ENCODE measurements at regions not wholly inside any gene's neighbourhood (a gene's known extent, or its start where the extent isn't known, plus 50 kb on each side); places are given as distances from the start of the nearest gene placed in this dataset.

DNA sequence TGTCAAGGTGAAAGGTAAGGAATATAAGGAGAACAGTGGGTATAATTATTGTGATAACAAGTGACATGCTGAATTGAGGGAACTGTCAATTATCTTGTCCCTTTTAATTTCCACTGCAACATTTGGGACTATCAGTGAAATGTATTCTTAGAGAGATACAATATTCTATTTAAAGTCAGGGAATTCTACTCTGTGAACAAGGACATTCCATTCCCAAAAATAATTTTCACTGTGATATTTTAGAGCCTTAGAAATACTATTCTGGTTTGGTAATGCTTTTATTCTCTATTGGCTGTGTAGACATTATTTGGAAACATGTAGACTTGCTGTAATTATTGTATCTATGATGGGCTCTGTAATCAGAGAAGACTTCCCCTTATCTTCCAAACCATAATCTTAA lies 248.0 kb upstream of the PCSK5 start:
- H3K27me3 ChIP-seq (ENCODE audit: insufficient read depth), result no peaks in the 10 kb centered on the region
- no peak overlapping the region for H3K4me2 ChIP-seq
- no peak for DNase-seq
- H3K36me3 ChIP-seq (replicated peaks in 1 of 2; ENCODE audit: control insufficient read depth in 1 of 2, insufficient read depth in 2 of 2, low read length in 1 of 2), result no peaks in the 10 kb centered on the region
- no peak overlapping the region for H3K27ac ChIP-seq (ENCODE audit: low read depth in 2 of 2, low read length in 1 of 2)
- no peak overlapping the region for H3K4me3 ChIP-seq (ENCODE audit: low read depth in 2 of 2, low read length in 1 of 2)
- H3K79me2 ChIP-seq (ENCODE audit: insufficient read depth), result no peaks in the 10 kb centered on the region
- no peak overlapping the region for H2AFZ ChIP-seq (ENCODE audit: low read depth)
- TF ChIP-seq MEF2A (IDR thresholded peaks at IDR 0.05; ENCODE audit: borderline replicate concordance, low read depth) (no peak), ELF1 (IDR thresholded peaks at IDR 0.05) (no peak), EZH2phosphoT487 (IDR thresholded peaks at IDR 0.05; ENCODE audit: borderline replicate concordance, low read depth) (no peak), POLR2AphosphoS5 (IDR thresholded peaks at IDR 0.05; ENCODE audit: low read depth, low read length) (no peak), MXI1 (IDR thresholded peaks at IDR 0.05; ENCODE audit: low read depth, low read length) (no peak), GABPA (IDR thresholded peaks at IDR 0.05; ENCODE audit: low read depth) (no peak), NRF1 (IDR thresholded peaks at IDR 0.05; ENCODE audit: low read depth, low read length) (no peak), TEAD4 (IDR thresholded peaks at IDR 0.05; ENCODE audit: borderline replicate concordance, insufficient read depth) (no peak)
- TF ChIP-seq, protein P1, sequence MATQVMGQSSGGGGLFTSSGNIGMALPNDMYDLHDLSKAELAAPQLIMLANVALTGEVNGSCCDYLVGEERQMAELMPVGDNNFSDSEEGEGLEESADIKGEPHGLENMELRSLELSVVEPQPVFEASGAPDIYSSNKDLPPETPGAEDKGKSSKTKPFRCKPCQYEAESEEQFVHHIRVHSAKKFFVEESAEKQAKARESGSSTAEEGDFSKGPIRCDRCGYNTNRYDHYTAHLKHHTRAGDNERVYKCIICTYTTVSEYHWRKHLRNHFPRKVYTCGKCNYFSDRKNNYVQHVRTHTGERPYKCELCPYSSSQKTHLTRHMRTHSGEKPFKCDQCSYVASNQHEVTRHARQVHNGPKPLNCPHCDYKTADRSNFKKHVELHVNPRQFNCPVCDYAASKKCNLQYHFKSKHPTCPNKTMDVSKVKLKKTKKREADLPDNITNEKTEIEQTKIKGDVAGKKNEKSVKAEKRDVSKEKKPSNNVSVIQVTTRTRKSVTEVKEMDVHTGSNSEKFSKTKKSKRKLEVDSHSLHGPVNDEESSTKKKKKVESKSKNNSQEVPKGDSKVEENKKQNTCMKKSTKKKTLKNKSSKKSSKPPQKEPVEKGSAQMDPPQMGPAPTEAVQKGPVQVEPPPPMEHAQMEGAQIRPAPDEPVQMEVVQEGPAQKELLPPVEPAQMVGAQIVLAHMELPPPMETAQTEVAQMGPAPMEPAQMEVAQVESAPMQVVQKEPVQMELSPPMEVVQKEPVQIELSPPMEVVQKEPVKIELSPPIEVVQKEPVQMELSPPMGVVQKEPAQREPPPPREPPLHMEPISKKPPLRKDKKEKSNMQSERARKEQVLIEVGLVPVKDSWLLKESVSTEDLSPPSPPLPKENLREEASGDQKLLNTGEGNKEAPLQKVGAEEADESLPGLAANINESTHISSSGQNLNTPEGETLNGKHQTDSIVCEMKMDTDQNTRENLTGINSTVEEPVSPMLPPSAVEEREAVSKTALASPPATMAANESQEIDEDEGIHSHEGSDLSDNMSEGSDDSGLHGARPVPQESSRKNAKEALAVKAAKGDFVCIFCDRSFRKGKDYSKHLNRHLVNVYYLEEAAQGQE (IDR thresholded peaks at IDR 0.05; ENCODE audit: low read depth, low read length), result no peak
- TF ChIP-seq, protein P2, sequence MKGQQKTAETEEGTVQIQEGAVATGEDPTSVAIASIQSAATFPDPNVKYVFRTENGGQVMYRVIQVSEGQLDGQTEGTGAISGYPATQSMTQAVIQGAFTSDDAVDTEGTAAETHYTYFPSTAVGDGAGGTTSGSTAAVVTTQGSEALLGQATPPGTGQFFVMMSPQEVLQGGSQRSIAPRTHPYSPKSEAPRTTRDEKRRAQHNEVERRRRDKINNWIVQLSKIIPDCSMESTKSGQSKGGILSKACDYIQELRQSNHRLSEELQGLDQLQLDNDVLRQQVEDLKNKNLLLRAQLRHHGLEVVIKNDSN (IDR thresholded peaks at IDR 0.05; ENCODE audit: borderline replicate concordance, low read depth), result no peak
- no peaks in the 10 kb centered on the region for H4K20me1 ChIP-seq (ENCODE audit: insufficient read depth)
- POLR2A ChIA-PET, result no interaction called here
- CTCF ChIA-PET, result no interaction called here
- no peak overlapping the region for H3K9ac ChIP-seq
- H3K9me3 ChIP-seq, result no peaks in the 10 kb centered on the region
- no peaks in the 10 kb centered on the region for H3K9me2 ChIP-seq
- H3F3A ChIP-seq (replicated peaks; ENCODE audit: insufficient read depth), result no peaks in the 10 kb centered on the region
- no peaks in the 10 kb centered on the region for H3K4me1 ChIP-seq (ENCODE audit: control insufficient read depth in 1 of 2, insufficient read depth in 2 of 2, low read depth in 1 of 2, low read length in 1 of 2)

DNA sequence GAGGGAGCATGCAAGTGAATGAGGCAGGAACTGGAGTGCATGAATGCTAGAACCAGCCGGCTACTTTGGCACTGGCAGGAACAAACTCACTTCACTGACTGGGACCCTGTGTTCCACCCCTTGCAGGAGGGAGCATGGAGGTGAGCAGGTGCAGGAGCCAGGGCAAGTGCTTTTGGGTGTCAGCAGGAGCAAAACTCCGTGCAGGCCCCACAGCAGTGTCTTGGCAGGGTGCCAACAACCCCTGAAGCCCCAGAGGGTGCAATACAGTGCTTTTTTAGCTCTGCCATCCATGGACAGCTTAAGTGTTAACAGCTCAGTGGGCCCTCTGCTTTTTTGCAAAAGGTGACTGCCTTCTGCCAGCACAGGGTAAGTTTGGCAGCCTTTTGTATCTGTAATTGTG lies 245.8 kb upstream of the PCSK5 start:
- Histone ChIP-seq H3K27me3 (ENCODE audit: insufficient read depth) (no peaks in the 10 kb centered on the region), H3K4me2 (no peak overlapping the region), H3K27ac (ENCODE audit: low read depth in 2 of 2, low read length in 1 of 2) (no peak overlapping the region), H3K9me2 (no peaks in the 10 kb centered on the region), H3F3A (replicated peaks; ENCODE audit: insufficient read depth) (no peaks in the 10 kb centered on the region), H4K20me1 (ENCODE audit: insufficient read depth) (no peaks in the 10 kb centered on the region), H3K4me3 (ENCODE audit: low read depth in 2 of 2, low read length in 1 of 2) (no peak overlapping the region), H3K36me3 (replicated peaks in 1 of 2; ENCODE audit: control insufficient read depth in 1 of 2, insufficient read depth in 2 of 2, low read length in 1 of 2) (no peaks in the 10 kb centered on the region), H3K9ac (no peak overlapping the region), H3K79me2 (ENCODE audit: insufficient read depth) (no peaks in the 10 kb centered on the region), H2AFZ (ENCODE audit: low read depth) (no peak overlapping the region), H3K4me1 (ENCODE audit: control insufficient read depth in 1 of 2, insufficient read depth in 2 of 2, low read depth in 1 of 2, low read length in 1 of 2) (no peaks in the 10 kb centered on the region), H3K9me3 (no peaks in the 10 kb centered on the region)
- ChIA-PET CTCF (no interaction called here), POLR2A (no interaction called here)
- TF ChIP-seq JUND (IDR thresholded peaks at IDR 0.05), result no peak
- TF ChIP-seq, protein P3, sequence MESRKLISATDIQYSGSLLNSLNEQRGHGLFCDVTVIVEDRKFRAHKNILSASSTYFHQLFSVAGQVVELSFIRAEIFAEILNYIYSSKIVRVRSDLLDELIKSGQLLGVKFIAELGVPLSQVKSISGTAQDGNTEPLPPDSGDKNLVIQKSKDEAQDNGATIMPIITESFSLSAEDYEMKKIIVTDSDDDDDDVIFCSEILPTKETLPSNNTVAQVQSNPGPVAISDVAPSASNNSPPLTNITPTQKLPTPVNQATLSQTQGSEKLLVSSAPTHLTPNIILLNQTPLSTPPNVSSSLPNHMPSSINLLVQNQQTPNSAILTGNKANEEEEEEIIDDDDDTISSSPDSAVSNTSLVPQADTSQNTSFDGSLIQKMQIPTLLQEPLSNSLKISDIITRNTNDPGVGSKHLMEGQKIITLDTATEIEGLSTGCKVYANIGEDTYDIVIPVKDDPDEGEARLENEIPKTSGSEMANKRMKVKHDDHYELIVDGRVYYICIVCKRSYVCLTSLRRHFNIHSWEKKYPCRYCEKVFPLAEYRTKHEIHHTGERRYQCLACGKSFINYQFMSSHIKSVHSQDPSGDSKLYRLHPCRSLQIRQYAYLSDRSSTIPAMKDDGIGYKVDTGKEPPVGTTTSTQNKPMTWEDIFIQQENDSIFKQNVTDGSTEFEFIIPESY (IDR thresholded peaks at IDR 0.05; ENCODE audit: borderline replicate concordance, low read depth), result no peak
- TF ChIP-seq, protein P1 (IDR thresholded peaks at IDR 0.05; ENCODE audit: low read depth, low read length), result no peak
- TF ChIP-seq TEAD4 (IDR thresholded peaks at IDR 0.05; ENCODE audit: borderline replicate concordance, insufficient read depth), result no peak
- no peak for TF ChIP-seq CHD2 (IDR thresholded peaks at IDR 0.05; ENCODE audit: low read length, partially characterized antibody)
- no peak for TF ChIP-seq POLR2AphosphoS5 (IDR thresholded peaks at IDR 0.05; ENCODE audit: low read depth, low read length)
- no peak for TF ChIP-seq GABPA (IDR thresholded peaks at IDR 0.05; ENCODE audit: low read depth)
- TF ChIP-seq MEF2A (IDR thresholded peaks at IDR 0.05; ENCODE audit: borderline replicate concordance, low read depth), result no peak
- no CpG with 5 or more reads among the region's 2 CpGs for WGBS (ENCODE audit: low lambda C conversion rate)
- no peak for DNase-seq
